ENCODE measurements at regions not wholly inside any gene's neighbourhood (a gene's known extent, or its start where the extent isn't known, plus 50 kb on each side); places are given as distances from the start of the nearest gene placed in this dataset.
"Not testable (repeated sequence)": the region's sequence is repeated elsewhere in the genome, so short reads cannot be mapped to it uniquely, and the experiment has no call there.

DNA sequence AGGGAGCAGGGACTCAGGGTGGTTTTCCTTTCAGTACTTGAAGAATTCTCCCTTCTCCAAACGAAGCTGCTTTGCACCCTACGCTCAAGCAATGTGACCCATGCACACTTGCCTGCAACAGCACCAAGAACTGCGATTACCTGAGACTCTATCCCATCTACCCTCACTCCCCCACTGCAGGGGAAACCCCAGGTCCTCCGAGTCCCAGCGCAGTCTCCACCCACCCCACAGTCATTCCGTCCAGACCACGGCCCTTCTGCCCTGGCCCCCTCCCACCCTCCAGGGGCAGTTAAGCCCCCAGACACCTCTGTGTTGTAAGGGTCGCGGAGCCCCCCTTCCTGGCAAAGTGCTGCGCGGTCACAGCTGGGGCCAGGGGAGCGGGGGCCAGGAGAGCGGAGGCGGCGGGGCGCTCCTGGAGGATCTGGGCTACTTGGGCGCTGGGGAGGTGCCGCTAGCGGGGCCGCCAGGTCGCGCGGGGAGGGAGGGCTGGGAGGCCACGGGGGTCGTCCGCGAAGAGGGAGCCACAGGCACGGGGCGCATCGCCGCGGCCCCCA lies 59.9 kb upstream of the MSMB start:
- TF ChIP-seq, protein P1, sequence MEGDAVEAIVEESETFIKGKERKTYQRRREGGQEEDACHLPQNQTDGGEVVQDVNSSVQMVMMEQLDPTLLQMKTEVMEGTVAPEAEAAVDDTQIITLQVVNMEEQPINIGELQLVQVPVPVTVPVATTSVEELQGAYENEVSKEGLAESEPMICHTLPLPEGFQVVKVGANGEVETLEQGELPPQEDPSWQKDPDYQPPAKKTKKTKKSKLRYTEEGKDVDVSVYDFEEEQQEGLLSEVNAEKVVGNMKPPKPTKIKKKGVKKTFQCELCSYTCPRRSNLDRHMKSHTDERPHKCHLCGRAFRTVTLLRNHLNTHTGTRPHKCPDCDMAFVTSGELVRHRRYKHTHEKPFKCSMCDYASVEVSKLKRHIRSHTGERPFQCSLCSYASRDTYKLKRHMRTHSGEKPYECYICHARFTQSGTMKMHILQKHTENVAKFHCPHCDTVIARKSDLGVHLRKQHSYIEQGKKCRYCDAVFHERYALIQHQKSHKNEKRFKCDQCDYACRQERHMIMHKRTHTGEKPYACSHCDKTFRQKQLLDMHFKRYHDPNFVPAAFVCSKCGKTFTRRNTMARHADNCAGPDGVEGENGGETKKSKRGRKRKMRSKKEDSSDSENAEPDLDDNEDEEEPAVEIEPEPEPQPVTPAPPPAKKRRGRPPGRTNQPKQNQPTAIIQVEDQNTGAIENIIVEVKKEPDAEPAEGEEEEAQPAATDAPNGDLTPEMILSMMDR (conservative IDR thresholded peaks at IDR 0.05; ENCODE audit: low read depth, low read length) = not testable (repeated sequence)
- not testable (repeated sequence) for TF ChIP-seq EZH2 (IDR thresholded peaks at IDR 0.05; ENCODE audit: low read length, unreplicated experiment); EZH2phosphoT487 (IDR thresholded peaks at IDR 0.05; ENCODE audit: borderline replicate concordance, low read length)

Measured in PC-3 (cell line).